GM04504 (cell line): ENCODE measurements at regions not wholly inside any gene's neighbourhood (a gene's known extent, or its start where the extent isn't known, plus 50 kb on each side); places are given as distances from the start of the nearest gene placed in this dataset.

Experiments used
- DNase-seq: peaks from one replicate; pipeline ENCODE4 v3.0.0-alpha.2; 2012; ENCODE audit warnings: low read depth

DNA sequence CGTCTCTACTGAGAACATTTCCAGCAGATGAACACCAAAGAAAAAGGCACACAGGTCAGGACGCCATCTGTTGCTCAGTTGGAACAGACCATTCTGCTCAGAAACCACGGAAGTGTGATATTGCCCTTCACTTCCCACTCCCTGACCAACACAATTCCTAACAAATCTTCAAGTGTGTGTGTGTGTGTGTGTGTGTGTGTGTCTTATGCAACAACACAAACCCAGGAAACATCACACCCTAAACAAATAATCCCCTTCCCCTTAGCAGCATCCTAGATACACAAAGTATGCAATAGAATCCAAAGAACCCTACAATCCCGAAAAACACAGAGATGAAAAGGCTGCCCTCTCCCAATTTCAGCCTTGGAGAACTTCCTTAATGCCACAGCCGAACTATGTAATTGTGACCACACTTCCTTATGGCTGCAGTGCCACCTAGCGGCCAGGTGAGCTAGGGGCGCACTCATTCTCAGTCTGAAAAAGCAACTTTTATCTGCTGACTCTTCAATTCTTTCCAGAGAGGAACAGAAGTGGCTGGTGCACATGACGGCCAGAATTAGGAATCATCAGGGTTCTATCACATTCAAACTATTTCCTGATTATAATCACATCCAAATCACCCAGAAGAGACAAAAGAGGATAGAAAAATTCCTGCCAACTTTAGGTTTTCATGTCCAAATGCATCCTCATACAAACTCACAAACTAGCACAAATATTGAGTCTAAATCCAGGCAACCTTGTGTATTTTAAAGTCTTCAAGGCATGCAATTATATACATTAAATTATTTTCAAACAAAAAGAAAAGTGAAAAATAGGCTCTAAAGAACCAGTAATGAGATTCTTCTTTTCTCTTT lies 164.9 kb downstream of the DHX15 start:
- DNase-seq: peak; percentile 29

DNA sequence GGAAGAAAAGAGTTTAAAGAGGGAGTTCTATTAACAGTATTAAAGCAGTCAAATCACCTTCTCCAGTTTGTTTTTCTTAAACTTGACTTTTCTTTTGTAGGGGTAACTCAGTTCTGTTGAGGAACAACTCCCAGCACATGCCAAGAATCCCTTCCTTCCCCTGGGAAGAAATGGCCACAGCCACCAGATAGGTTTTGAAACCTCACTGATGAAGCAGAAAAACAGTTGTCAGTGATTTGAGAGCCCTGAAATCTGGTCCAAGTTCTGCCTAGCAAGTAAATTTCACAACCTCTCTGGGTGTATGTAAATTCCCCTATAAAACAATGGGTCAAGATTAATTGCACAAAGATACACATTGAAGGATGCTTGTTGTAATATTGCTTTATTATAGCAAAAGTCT lies 167.1 kb downstream of the DHX15 start:
- DNase-seq: no peak

DNA sequence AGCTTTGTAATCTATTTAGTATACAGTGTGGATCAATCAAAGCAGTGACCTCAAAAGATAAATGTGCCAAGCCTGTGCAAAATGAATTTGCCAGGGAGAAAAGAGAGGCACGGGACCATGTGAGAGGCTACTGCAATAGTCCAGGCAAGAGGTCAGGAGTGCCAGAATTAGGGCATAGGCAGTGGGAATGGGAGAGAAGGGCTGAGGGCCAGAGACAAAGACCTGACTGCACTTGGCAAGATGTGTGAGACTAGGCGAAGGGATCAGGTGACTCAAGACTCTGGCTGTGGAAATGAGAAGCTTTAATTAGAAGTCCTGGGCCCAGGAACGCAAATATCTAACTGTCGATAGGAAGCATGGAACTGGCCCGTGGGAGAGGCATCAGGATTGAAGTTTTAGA lies 168.1 kb downstream of the DHX15 start:
- no peak for DNase-seq

DNA sequence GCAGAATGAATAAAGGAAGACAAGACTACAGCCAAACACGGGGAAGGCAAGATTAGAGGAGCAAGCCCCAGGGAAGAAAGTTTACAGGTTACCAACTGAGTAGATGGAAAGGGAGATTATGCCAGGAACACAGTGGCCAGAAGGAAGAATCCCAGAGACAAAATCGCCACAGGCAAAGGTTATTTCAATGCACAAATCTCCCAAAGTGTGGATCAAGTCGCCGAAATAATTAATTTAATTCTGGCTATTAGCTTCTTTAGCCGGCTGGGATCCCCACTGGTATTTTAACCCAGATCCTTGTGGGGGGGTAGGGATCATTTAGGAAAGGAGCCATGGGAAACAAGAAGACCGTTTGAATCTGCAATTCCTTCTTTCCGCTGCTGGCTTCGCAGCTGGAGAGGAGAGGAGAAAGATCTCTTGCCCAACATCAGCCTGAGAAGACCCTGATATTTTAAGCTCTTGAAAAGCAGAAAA lies 171.0 kb downstream of the DHX15 start:
- DNase-seq: no peak

DNA sequence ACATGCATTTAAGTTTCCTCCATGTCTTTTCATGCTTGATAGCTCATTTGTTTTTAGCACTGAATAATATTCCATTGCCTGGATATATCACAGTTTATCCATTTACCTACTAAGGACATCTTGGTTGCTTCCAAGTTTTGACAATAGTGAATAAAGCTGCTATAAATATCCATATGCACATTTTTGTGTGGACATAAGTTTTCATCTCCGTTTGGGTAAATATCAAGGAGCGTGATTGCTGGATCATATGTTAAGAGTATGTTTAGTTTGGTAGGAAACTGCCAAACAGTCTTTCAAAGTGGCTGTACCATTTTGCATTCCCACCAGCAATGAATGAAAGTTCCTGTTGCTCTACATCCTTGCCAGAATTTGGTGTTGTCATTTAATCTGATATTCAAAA lies 172.5 kb downstream of the DHX15 start:
- no peak for DNase-seq

DNA sequence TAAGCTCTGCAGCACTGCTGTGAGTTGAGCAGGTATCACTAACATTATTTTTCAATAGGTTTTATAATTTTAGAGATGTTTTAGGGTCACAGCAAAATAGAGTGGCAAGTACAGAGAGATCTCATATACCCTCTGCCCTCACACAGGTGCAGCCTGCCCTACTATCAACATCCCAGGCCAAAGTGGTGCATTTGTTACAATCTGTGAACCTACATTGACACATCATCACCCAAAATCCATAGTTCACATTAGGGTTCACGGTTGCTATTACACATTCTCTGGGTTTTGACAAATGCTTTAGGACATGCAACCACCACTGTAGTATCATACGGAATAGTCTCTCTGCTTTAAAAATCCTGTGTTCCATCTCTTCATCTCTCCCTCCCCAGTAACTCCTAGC lies 173.1 kb downstream of the DHX15 start:
- no peak for DNase-seq

DNA sequence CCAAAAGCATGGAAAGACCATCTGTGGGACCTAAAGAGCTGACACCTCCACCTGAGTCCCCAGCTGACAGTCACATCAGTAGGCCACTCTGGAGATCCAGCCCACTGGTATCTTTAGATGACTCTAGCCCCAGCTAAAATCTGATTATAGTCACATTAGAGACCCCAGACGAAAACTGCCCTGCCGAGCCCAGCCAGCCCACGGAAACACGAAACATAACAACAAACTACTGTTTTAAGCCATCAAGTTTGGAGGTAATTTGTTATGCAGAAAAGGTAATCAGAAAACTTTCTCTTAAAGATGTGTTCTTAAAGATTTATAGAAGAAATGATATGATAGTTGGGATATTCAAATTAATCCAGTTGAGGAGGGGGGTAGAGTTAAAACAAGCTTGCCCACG lies 175.7 kb downstream of the DHX15 start:
- no peak for DNase-seq

DNA sequence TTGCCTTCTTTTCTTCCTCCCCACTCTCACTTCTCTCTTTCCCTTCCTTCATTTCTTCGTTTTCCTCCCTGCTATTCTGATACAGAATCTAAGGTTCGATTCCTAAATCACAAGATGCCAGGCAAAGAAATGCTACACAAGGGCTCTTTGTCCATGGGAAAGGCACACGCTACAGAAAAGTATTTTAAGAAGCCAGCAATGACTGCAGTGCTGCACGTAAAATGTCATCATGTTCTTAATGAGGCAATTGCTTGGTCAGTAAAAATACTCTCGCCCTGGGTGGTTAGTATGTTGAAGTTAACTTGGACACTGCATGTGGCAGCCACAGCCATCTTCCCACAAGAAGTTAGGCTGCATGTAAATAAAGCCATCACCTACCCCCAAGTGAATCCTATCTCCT lies 178.4 kb downstream of the DHX15 start:
- no peak for DNase-seq

DNA sequence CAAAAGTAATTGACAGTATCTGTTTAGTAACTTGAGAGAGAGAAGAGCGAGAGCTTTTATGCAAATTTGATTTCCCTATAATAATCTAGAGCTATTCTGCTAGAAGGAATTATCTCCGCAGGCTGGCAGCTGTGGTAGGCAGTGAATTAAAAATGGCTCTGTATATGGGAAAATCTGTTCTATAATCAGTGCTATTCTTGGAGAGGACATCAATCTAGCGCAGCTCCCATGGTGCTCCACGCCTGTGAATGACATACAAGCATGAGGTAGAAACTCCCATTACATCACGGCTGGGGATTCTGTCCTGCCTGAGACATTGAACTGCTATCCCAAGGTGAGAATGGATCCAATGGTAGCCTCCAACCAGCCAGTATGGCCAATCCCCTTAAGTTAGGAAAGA lies 179.0 kb downstream of the DHX15 start:
- no peak for DNase-seq

DNA sequence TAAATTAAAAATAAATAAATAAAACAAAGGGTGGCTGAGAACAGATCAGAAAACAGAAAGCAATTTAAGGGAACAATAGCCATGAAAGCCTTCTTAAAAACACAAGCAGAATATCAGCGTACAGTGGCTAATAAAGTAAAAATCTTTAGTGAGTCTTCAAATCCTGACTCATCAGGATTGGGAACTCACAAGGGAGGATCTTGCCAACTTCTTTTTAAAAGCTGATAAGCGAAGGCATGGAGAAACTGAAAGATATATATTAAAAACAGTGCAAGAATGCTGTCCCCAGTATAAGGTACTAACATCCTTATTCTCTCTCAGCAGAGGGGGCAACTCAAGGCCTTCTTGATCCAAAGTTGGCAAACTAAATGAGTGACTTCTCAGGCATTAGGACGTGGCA lies 180.1 kb downstream of the DHX15 start:
- DNase-seq: no peak

DNA sequence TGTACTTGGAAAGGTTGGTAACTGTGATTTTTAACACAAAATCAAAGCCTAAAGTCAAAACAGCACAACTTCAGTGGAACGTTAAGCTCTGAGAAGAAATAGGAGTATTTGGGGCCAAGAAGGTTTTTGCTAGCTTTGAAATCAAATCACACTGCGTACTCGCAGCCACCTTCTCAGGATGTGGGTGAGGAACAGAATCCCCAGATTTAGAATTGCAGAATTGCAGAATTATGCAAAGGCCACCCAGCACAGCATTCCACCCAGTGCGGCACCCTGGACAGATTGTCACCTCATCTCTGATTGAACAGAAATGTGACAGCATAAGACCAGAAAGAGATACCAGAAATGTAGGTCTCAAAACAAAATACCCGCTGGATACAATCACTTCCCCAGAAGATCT lies 181.1 kb downstream of the DHX15 start:
- DNase-seq: no peak

DNA sequence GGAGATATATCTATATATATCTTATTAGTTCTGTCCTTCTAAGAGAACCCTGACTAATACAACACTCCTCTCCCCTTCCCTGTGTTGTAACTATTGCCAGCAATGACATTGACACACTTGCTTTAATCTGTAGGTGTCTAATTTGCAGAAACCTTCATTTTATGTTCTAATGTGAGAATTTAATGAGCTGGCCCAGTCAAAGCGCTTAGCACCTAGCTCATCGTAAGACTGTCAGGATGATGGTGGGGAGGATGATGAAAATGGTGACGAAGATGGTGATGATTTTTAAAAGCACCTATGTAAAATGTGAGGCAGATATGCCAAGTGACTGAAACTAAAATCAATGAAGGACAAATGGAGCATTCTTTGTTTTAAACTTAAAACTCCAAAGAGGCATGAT lies 183.8 kb downstream of the DHX15 start:
- DNase-seq: no peak

DNA sequence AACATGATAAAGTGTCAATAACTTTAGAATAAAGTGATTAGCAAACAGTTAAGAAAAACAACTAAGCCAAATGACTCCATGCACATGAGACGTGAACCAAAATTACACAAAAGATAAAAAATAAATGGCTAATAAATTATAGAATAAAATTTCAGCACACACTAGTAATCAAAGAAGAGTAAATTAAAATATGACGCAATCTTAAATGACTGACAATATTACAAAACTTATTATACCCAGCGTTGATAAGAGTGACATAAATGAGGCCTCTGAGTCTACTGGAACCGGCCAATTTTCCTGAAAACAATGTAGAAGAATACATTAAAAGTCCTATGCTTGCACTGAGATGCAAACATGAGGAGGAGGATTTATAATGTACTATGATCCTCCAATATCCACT lies 187.4 kb downstream of the DHX15 start:
- DNase-seq: no peak

DNA sequence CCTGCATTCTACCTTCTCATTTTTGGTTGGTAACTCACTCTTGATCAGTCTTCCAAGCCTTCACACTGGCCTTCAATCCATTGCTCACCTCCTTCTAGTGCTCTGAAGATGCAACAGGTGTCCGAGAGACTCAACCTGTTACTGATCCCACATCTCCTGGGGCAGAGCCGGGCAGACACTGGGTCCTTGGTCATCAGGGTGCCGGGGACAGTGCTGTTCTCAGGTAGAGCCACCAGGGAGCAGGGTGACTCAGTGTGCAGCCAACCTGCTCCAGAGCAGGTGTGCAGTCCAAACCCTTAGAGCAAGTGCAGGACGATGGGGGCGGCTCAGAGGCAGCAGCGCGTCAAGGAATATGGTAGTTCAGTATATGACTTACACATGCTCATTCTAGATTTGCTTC lies 188.4 kb downstream of the DHX15 start:
- no peak for DNase-seq

DNA sequence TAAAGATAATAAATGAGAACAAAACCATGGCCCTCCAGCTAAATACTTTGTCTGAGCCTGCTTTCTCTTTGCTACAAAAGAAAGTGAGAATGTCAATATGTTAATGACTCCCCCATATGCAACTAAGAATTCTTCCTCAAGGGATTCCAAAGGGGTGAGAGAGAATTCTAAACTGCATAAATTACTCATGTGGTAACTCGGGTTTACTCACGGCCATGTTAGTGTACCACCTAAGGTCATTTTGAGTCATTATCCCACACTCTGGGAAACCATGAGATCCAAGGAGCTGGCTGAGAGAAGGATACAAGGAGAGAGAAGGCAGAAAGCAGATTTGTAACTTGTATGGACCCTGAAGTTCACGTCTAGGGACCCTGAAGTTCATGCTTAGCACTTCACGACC lies 190.3 kb downstream of the DHX15 start:
- DNase-seq: peak; percentile 10

DNA sequence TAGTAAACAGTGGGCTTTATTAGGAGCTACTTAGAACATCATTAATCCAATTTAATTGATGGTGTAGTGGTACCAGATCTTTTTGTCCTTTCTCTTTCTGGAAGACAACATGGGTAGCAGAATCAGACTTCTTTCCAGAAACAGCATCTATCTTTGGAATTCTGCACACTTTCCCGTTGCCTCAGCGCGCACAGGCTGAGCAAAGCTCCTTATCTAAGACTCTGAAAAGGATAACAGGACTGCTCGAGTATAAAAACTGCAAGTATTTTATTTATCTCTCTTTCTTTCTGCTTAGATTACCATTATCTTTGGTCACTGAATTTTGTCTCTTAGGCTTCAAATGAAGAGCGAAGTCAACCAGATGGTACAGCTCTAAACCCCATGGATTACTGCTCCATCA lies 191.7 kb downstream of the DHX15 start:
- no peak for DNase-seq

DNA sequence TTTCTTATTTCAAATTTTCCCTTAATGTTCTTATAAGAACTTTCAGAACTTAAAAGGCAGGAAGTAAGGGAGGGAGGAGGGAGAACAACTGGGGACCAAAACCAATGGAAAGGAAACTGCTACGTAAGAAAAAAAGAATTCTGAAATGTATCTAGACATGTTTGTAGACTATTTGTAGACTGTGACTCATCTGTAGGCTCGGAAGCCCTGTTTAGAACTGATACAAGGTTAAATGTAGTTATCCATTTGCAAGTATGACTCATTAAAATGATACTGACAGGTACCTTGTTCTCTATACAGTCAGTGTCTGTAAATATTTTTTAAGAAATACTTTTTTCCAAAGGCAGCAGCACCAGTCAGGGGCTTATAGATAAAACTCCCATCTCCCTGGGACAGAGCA lies 202.0 kb downstream of the DHX15 start:
- DNase-seq: no peak

DNA sequence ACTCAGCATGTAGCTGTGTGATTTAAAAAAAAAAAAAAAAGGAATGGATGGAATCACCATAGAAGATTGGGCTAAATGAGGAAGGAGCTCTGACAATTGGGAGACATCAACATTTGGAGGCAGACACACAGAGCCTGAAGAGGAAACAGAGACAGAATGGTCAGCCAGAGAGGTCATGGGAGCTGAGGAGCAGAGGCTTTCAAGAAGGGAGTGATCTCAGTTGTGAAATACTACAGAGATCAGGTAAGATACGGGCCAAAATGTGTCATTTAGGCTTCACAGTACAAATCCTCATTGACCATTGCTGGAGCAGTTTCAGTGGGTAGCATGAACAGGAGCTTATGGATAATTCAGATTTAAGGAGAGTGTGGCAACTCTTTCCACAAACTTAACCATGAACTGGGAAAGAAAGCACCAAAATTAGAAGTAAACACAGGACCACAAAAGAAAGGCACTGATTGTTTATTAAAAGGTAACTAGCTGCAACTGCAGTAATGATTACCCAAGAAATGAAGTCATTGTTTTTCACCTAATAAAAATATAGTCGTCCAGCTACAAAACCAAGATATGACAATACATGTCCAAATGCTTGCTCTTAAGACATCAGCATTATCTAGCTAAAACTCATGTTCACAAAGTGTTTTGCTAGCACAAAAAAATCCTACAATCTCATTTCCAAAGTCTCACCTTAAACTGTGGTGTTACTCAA lies 203.2 kb downstream of the DHX15 start:
- no peak for DNase-seq

DNA sequence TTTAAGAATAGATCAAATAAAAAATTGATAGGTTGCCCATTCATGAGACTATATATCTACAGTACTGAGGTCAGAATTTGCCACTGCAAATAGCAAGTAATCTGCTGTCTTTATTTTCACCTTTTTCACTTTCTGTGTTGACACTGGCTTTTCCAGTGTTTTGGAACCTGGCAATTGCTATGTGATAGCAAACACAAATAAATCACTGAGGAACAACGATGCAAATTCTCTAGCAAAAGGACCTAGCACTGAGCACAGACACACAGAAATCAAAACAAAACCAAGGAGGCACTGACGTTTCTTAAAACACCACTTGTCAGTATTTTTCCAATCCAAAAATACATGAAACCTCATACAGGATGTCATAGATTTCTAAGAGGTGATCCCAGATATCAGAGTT lies 210.7 kb downstream of the DHX15 start:
- DNase-seq: no peak

DNA sequence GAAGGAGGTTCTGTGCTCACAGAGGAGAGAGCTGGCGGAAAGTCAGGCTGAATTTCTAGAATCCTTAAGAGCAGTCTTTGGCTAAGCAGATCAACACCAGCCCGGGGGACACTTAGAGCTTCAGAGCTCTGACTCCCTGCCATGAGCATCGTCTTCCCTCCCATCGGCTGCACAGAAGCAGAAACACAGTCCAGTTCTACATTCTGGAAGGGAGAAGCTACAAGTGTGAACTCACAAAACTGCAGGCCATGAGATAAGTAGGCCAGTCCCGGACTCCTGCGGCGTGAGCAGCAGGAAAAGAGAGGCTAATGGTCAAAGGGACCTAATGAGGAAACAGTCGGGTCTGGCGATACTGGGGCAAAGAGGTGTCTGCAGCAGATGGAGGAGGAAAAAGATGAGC lies 211.5 kb downstream of the DHX15 start:
- no peak for DNase-seq

DNA sequence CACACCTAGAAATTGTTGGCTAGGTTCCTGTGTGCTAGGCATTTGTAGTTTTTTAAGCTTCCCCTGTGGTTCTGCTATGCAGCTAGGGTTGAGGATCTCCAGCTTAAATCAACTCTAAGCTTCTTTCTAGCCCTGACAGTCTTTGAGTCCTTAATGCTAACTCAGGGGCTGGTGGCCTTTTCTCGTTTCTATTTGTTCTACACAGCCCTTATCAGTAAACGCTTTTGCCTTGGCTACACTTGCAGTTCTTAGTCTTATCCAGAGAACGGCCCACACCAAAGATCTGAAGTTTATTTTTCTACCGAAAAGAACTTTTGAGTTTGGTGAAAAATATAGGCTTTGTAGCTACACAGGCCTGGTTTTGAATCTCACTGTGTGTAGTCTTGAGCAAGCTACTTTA lies 212.0 kb downstream of the DHX15 start:
- DNase-seq: no peak

DNA sequence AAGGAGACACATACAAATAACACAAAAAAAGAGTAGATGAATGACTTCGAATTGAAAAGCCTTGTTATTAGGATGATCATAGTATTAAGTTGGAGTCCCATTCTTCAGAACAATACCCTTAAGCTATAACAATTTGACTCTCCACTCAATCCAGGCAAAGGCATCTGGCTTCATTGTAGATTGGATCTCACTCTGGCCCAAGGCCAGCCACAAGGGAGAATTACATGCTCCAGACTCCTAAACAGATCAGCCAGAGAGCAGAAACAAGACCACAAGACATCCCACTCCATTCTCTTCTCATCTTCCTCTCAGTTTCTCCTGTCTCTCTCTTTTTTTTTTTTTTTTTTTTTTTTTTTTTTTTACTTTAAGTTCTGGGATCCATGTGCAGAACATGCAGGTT lies 213.9 kb downstream of the DHX15 start:
- DNase-seq: no peak

DNA sequence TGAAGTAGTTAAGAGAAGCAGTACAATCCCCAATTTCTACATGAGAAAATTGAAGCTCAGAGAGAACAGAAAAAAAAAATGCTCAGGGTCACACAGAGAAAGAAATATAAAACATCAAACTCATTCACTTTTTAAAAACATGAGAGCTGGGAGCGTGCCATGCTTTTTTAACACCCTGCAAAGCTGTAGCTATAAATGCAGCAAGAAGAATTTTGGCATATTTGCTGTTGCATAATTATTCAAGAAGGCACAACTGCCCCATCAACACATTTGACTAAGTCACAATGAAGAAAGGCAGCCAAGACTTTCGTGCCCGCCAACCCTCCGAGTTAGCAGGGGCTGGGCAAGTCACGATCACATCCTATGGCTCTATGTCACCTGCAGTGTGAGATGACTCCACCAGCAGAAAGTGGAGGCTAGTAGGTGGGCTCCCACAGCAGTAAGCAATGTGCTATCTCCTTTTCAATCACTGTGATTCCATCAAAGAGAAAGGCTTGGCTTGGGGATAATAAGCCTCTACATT lies 214.8 kb downstream of the DHX15 start:
- no peak for DNase-seq
